GM23338 (cell line): ENCODE measurements at regions not wholly inside any gene's neighbourhood (a gene's known extent, or its start where the extent isn't known, plus 50 kb on each side); places are given as distances from the start of the nearest gene placed in this dataset.

Experiments used
- ATAC-seq: fragments of 200-7000 bp; cut with Tn5 transposase; 3 replicates; pipeline ENCODE4 v1.9.1; 2020
- DNase-seq: peaks from one replicate; pipeline ENCODE4 v3.0.0-alpha.2; 2015; ENCODE audit warnings: low spot score
- H2AFZ ChIP-seq: fragments of 200-600 bp; sonication (generic); 2 replicates; pipeline ENCODE4 v1.8.0; 2016; ENCODE audit warnings: antibody characterized with exemption, mild to moderate bottlenecking, moderate library complexity
- H3F3A ChIP-seq: fragments of 200-600 bp; sonication (generic); replicated peaks from 2 replicates; pipeline ENCODE4 v1.8.0; 2017; ENCODE audit warnings: antibody characterized with exemption, mixed run types, low read depth
- H3K27ac ChIP-seq: fragments of 200-600 bp; sonication (generic); 2 replicates; pipeline ENCODE4 v1.6.1; 2016; ENCODE audit warnings: low read depth
- H3K27me3 ChIP-seq: fragments of 200-600 bp; sonication (generic); 2 replicates; pipeline ENCODE4 v1.8.0; 2016; ENCODE audit warnings: mild to moderate bottlenecking, mixed run types, moderate library complexity; ENCODE audit not compliant: insufficient read depth
- H3K36me3 ChIP-seq: fragments of 200-600 bp; sonication (generic); 2 replicates; pipeline ENCODE4 v1.8.0; 2016; ENCODE audit warnings: mild to moderate bottlenecking; ENCODE audit not compliant: insufficient read depth
- H3K4me1 ChIP-seq: fragments of 200-600 bp; sonication (generic); 2 replicates; pipeline ENCODE4 v1.8.0; 2016; ENCODE audit warnings: mild to moderate bottlenecking, moderate library complexity; ENCODE audit not compliant: insufficient read depth
- H3K4me2 ChIP-seq: fragments of 200-600 bp; sonication (generic); 2 replicates; pipeline ENCODE4 v1.7.1; 2017; ENCODE audit warnings: mixed run types
- H3K4me3 ChIP-seq: fragments of 200-600 bp; sonication (generic); 2 replicates; pipeline ENCODE4 v1.6.1; 2016; ENCODE audit warnings: mixed run types
- H3K79me2 ChIP-seq: fragments of 200-600 bp; sonication (generic); replicated peaks from 2 replicates; pipeline ENCODE4 v1.8.0; 2017; ENCODE audit warnings: mild to moderate bottlenecking; ENCODE audit not compliant: insufficient read depth
- H3K9me2 ChIP-seq: fragments of 200-600 bp; sonication (generic); 2 replicates; pipeline ENCODE4 v1.8.0; 2017; ENCODE audit not compliant: insufficient read depth
- H4K20me1 ChIP-seq: fragments of 200-600 bp; sonication (generic); replicated peaks from 2 replicates; pipeline ENCODE4 v1.8.0; 2017; ENCODE audit warnings: mild to moderate bottlenecking; ENCODE audit not compliant: insufficient read depth
- H3K27ac Mint-ChIP-seq: 2 replicates; pipeline ENCODE4 v1.8.0; 2020; ENCODE audit warnings: inconsistent platforms, mild to moderate bottlenecking, moderate library complexity, mixed read lengths
- H3K27me3 Mint-ChIP-seq: 3 replicates; pipeline ENCODE4 v1.8.0; 2022; ENCODE audit warnings: low read depth, mild to moderate bottlenecking, moderate library complexity, mixed read lengths, inconsistent platforms; ENCODE audit not compliant: insufficient read depth, poor library complexity
- H3K36me3 Mint-ChIP-seq: 3 replicates; pipeline ENCODE4 v1.8.0; 2021; ENCODE audit warnings: low read depth, mild to moderate bottlenecking, inconsistent platforms, moderate library complexity, mixed read lengths
- H3K4me1 Mint-ChIP-seq: 3 replicates; pipeline ENCODE4 v1.8.0; 2020; ENCODE audit warnings: mild to moderate bottlenecking, inconsistent platforms, mixed read lengths
- H3K4me3 Mint-ChIP-seq: 3 replicates; pipeline ENCODE4 v1.8.0; 2021; ENCODE audit warnings: moderate library complexity, mild to moderate bottlenecking, inconsistent platforms, mixed read lengths
- H3K9me3 Mint-ChIP-seq: 3 replicates; pipeline ENCODE4 v1.8.0; 2020; ENCODE audit warnings: moderate library complexity, mild to moderate bottlenecking, inconsistent platforms, mixed read lengths
- EZH2phosphoT487 ChIP-seq: fragments of 200-600 bp; sonication (generic); IDR thresholded peaks from one replicate; pipeline ENCODE4 v1.8.1; 2018; ENCODE audit warnings: antibody characterized with exemption; ENCODE audit not compliant: unreplicated experiment
- JUNB ChIP-seq: IDR thresholded peaks from one replicate; pipeline ENCODE4 v1.6.1; 2016; ENCODE audit warnings: antibody characterized with exemption; ENCODE audit not compliant: unreplicated experiment
- NANOG ChIP-seq: IDR thresholded peaks from 2 replicates; pipeline ENCODE4 v1.6.1; 2016; ENCODE audit warnings: antibody characterized with exemption, borderline replicate concordance
- POLR2AphosphoS5 ChIP-seq: IDR thresholded peaks from 2 replicates; pipeline ENCODE4 v1.6.1; 2016; ENCODE audit warnings: antibody characterized with exemption, low read depth
- ZNF331 ChIP-seq: fragments of 250-450 bp; sonication (Bioruptor Pico); IDR thresholded peaks from 2 replicates; pipeline ENCODE4 v1.5.0; 2020; ENCODE audit warnings: low read depth, mild to moderate bottlenecking, moderate library complexity
- TF ChIP-seq, protein P1 (sequence below): fragments of 250-450 bp; sonication (Bioruptor Pico); IDR thresholded peaks from 2 replicates; pipeline ENCODE4 v1.5.0; 2020; ENCODE audit warnings: mild to moderate bottlenecking, moderate library complexity
- TF ChIP-seq, protein P2 (sequence below): IDR thresholded peaks from 2 replicates; pipeline ENCODE4 v1.6.1; 2016; ENCODE audit warnings: antibody characterized with exemption
- TF ChIP-seq, protein P3 (sequence below), 2 experiments: fragments of 200-600 bp in 1 of 2; sonication (generic) in 1 of 2; conservative IDR thresholded peaks; 2 replicates each; pipeline versions ENCODE4 v1.5.1 to v1.6.1; 2016 to 2017; ENCODE audit warnings: antibody characterized with exemption in 2 of 2, low read depth in 2 of 2, mild to moderate bottlenecking in 2 of 2, moderate library complexity in 1 of 2

DNA sequence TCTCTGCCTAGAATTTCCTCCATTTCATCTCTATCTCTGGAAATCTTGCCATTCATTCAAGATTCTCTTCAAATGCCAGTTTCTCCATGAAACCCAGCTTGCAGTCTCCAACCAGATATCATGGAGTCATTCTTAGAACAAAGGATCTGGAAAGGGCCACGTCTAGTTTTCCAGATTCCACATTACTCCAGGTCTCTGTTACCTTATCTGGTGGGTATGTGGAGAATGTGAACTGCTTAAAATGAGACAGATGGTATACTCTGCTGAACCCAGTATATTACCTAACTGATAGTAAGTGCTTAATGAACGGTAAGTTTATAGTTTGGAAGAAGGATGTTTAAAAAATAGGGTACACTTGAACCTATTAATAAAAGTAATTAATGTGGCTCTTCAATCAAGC, 52.3 kb upstream of the ZSWIM6 start (continued):
- TF ChIP-seq, protein P1, sequence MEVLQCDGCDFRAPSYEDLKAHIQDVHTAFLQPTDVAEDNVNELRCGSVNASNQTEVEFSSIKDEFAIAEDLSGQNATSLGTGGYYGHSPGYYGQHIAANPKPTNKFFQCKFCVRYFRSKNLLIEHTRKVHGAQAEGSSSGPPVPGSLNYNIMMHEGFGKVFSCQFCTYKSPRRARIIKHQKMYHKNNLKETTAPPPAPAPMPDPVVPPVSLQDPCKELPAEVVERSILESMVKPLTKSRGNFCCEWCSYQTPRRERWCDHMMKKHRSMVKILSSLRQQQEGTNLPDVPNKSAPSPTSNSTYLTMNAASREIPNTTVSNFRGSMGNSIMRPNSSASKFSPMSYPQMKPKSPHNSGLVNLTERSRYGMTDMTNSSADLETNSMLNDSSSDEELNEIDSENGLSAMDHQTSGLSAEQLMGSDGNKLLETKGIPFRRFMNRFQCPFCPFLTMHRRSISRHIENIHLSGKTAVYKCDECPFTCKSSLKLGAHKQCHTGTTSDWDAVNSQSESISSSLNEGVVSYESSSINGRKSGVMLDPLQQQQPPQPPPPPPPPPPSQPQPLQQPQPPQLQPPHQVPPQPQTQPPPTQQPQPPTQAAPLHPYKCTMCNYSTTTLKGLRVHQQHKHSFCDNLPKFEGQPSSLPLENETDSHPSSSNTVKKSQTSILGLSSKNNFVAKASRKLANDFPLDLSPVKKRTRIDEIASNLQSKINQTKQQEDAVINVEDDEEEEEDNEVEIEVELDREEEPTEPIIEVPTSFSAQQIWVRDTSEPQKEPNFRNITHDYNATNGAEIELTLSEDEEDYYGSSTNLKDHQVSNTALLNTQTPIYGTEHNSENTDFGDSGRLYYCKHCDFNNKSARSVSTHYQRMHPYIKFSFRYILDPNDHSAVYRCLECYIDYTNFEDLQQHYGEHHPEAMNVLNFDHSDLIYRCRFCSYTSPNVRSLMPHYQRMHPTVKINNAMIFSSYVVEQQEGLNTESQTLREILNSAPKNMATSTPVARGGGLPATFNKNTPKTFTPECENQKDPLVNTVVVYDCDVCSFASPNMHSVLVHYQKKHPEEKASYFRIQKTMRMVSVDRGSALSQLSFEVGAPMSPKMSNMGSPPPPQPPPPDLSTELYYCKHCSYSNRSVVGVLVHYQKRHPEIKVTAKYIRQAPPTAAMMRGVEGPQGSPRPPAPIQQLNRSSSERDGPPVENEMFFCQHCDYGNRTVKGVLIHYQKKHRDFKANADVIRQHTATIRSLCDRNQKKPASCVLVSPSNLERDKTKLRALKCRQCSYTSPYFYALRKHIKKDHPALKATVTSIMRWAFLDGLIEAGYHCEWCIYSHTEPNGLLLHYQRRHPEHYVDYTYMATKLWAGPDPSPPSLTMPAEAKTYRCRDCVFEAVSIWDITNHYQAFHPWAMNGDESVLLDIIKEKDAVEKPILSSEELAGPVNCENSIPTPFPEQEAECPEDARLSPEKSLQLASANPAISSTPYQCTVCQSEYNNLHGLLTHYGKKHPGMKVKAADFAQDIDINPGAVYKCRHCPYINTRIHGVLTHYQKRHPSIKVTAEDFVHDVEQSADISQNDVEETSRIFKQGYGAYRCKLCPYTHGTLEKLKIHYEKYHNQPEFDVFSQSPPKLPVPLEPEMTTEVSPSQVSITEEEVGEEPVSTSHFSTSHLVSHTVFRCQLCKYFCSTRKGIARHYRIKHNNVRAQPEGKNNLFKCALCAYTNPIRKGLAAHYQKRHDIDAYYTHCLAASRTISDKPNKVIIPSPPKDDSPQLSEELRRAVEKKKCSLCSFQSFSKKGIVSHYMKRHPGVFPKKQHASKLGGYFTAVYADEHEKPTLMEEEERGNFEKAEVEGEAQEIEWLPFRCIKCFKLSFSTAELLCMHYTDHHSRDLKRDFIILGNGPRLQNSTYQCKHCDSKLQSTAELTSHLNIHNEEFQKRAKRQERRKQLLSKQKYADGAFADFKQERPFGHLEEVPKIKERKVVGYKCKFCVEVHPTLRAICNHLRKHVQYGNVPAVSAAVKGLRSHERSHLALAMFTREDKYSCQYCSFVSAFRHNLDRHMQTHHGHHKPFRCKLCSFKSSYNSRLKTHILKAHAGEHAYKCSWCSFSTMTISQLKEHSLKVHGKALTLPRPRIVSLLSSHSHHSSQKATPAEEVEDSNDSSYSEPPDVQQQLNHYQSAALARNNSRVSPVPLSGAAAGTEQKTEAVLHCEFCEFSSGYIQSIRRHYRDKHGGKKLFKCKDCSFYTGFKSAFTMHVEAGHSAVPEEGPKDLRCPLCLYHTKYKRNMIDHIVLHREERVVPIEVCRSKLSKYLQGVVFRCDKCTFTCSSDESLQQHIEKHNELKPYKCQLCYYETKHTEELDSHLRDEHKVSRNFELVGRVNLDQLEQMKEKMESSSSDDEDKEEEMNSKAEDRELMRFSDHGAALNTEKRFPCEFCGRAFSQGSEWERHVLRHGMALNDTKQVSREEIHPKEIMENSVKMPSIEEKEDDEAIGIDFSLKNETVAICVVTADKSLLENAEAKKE (CRISPR knock-in tag): no peak
- TF ChIP-seq, protein P2, sequence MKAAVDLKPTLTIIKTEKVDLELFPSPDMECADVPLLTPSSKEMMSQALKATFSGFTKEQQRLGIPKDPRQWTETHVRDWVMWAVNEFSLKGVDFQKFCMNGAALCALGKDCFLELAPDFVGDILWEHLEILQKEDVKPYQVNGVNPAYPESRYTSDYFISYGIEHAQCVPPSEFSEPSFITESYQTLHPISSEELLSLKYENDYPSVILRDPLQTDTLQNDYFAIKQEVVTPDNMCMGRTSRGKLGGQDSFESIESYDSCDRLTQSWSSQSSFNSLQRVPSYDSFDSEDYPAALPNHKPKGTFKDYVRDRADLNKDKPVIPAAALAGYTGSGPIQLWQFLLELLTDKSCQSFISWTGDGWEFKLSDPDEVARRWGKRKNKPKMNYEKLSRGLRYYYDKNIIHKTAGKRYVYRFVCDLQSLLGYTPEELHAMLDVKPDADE: no peak
- TF ChIP-seq JUNB: no peak
- TF ChIP-seq, protein P3, sequence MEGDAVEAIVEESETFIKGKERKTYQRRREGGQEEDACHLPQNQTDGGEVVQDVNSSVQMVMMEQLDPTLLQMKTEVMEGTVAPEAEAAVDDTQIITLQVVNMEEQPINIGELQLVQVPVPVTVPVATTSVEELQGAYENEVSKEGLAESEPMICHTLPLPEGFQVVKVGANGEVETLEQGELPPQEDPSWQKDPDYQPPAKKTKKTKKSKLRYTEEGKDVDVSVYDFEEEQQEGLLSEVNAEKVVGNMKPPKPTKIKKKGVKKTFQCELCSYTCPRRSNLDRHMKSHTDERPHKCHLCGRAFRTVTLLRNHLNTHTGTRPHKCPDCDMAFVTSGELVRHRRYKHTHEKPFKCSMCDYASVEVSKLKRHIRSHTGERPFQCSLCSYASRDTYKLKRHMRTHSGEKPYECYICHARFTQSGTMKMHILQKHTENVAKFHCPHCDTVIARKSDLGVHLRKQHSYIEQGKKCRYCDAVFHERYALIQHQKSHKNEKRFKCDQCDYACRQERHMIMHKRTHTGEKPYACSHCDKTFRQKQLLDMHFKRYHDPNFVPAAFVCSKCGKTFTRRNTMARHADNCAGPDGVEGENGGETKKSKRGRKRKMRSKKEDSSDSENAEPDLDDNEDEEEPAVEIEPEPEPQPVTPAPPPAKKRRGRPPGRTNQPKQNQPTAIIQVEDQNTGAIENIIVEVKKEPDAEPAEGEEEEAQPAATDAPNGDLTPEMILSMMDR (conservative IDR thresholded peaks at IDR 0.05; ENCODE audit: low read depth in 2 of 2): no peak
- no peak for TF ChIP-seq NANOG
- no peak for TF ChIP-seq POLR2AphosphoS5
- TF ChIP-seq ZNF331: no peak

DNA sequence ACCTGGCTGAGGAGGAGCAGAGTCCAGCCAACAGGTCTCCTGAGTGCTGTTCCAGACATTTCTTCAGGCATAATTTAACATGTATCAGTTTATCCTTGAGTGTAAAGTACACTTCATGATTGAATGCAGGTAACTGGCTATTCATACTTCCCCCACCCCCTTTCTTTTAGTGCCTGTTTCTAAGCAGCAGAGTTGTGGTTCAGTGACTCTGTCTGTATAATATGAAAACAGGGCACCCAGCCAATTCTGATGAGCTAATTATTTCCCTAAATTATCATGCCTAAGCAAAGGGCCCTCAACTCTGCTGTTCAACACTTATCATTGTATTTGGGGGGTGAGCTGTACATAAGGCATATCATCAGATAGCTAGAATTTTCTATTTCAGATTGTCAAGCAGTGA, 51.9 kb upstream of the ZSWIM6 start:
- Histone ChIP-seq H3K4me2 (no peak overlapping the region), H3K27ac (no peak overlapping the region), H3K9me2 (no peaks in the 10 kb centered on the region), H3F3A (no peaks in the 10 kb centered on the region), H3K4me1 (0 out of 2 replicates have a peak, but pooled peaks cover 4% of the 10 kb centered on the region), H3K27me3 (no peaks in the 10 kb centered on the region), H2AFZ (no peak overlapping the region), H3K79me2 (no peaks in the 10 kb centered on the region), H4K20me1 (no peaks in the 10 kb centered on the region), H3K4me3 (no peak overlapping the region), H3K36me3 (no peaks in the 10 kb centered on the region)
- ATAC-seq (no peak), DNase-seq (no peak)
- H3K36me3 Mint-ChIP-seq: no peaks in the 10 kb centered on the region
- no peak overlapping the region for H3K27ac Mint-ChIP-seq
- H3K4me1 Mint-ChIP-seq: peaks cover 16% of the 10 kb centered on the region
- no peak overlapping the region for H3K4me3 Mint-ChIP-seq
- peaks cover 6% of the 10 kb centered on the region for H3K27me3 Mint-ChIP-seq
- H3K9me3 Mint-ChIP-seq: no peaks in the 10 kb centered on the region
- TF ChIP-seq, protein P1 (CRISPR knock-in tag): no peak
- TF ChIP-seq EZH2phosphoT487: no peak
- no peak for TF ChIP-seq JUNB
